ENCODE measurements at regions not wholly inside any gene's neighbourhood (a gene's known extent, or its start where the extent isn't known, plus 50 kb on each side); places are given as distances from the start of the nearest gene placed in this dataset.

DNA sequence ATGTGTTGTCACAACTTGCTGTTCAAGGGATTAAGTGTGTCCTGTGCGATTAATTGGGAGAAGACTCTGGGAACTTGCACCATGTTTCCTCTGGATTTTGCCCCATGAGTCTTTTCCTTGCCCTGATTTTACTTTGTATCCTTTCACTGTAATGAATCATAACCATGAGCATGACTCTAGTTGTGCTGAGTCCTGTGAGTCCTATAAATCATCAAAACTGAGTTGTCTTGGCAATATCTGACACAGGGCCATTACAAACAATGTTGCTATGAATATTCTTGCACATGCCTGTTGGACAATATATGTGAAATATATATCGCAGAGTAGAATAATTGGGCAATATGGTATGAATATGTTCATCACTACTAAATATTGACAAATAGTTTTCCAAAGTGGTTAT lies 56.5 kb upstream of the COL5A2 start:
- Histone ChIP-seq H3K18ac (ENCODE audit: low read depth, low read length) (no peak overlapping the region), H4K91ac (ENCODE audit: insufficient read depth, low read depth, low read length) (no peak overlapping the region), H3K4me3 (ENCODE audit: insufficient read depth, low read depth, low read length) (no peak overlapping the region), H2AK9ac (replicated peaks; ENCODE audit: low read depth, low read length, poor library complexity) (no peak overlapping the region), H3K56ac (ENCODE audit: extremely low read depth, insufficient read depth, low read length) (no peak overlapping the region), H3K9ac (ENCODE audit: low read depth, low read length) (no peak overlapping the region), H3K36me3 (ENCODE audit: control insufficient read depth, insufficient read depth, low read length) (no peaks in the 10 kb centered on the region), H3K9me3 (ENCODE audit: control insufficient read depth, insufficient read depth, low read length) (no peaks in the 10 kb centered on the region), H3K14ac (replicated peaks; ENCODE audit: low read depth, low read length) (no peak overlapping the region), H3K27me3 (ENCODE audit: control insufficient read depth, insufficient read depth, low read length) (no peaks in the 10 kb centered on the region), H3K27ac (ENCODE audit: insufficient read depth, low read length) (no peak overlapping the region), H2BK20ac (ENCODE audit: low read depth, low read length) (no peak overlapping the region), H3K79me1 (ENCODE audit: low read depth in 1 of 2, low read length in 2 of 2) (no peaks in the 10 kb centered on the region), H2BK5ac (ENCODE audit: low read depth, low read length, poor library complexity, severe bottlenecking) (no peak overlapping the region), H2AFZ (replicated peaks; ENCODE audit: low read length, poor library complexity) (no peak overlapping the region), H4K20me1 (ENCODE audit: insufficient read depth, low read length) (no peaks in the 10 kb centered on the region), H3K4me2 (ENCODE audit: low read depth, low read length) (no peak overlapping the region), H4K5ac (ENCODE audit: low read depth, low read length) (no peak overlapping the region), H3K9me1 (ENCODE audit: insufficient read depth, low read length) (no peaks in the 10 kb centered on the region), H4K8ac (ENCODE audit: low read depth in 2 of 2, low read length in 2 of 2) (no peak overlapping the region), H2BK120ac (ENCODE audit: low read depth, low read length) (no peak overlapping the region), H2BK15ac (ENCODE audit: low read depth, low read length) (no peak overlapping the region), H3K23ac (ENCODE audit: low read depth, low read length) (no peak overlapping the region), H3K4ac (ENCODE audit: low read depth, low read length) (no peak overlapping the region), H3K4me1 (ENCODE audit: control insufficient read depth, insufficient read depth, low read length) (no peaks in the 10 kb centered on the region; the same call in 1 of the 2 replicates), H2AK5ac (ENCODE audit: low read depth, low read length) (no peak overlapping the region)
- WGBS, 2 experiments (ENCODE audit: extremely low coverage in 2 of 2, insufficient read length in 1 of 2): no CpG with 5 or more reads among the region's 2 CpGs
- no peak for ATAC-seq (ENCODE audit: low read depth)
- POLR2A ChIA-PET (ENCODE audit: unreplicated experiment): no interaction called here
- peak; percentile 51 for DNase-seq
- in situ Hi-C loops (cut with MboI; ENCODE audit: low sequenced_read_pairs): no loop called here
- CTCF ChIA-PET: no interaction called here
- no peak for TF ChIP-seq BHLHE40 (IDR thresholded peaks at IDR 0.05; ENCODE audit: low read depth, low read length)
- TF ChIP-seq, protein P1, sequence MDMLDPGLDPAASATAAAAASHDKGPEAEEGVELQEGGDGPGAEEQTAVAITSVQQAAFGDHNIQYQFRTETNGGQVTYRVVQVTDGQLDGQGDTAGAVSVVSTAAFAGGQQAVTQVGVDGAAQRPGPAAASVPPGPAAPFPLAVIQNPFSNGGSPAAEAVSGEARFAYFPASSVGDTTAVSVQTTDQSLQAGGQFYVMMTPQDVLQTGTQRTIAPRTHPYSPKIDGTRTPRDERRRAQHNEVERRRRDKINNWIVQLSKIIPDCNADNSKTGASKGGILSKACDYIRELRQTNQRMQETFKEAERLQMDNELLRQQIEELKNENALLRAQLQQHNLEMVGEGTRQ (IDR thresholded peaks at IDR 0.05; ENCODE audit: low read depth, low read length): no peak
- no peak for TF ChIP-seq CEBPB (IDR thresholded peaks at IDR 0.05; ENCODE audit: low read depth, low read length)
- no peak for TF ChIP-seq CHD1 (IDR thresholded peaks at IDR 0.05; ENCODE audit: low read depth, low read length)
- TF ChIP-seq, protein P2, sequence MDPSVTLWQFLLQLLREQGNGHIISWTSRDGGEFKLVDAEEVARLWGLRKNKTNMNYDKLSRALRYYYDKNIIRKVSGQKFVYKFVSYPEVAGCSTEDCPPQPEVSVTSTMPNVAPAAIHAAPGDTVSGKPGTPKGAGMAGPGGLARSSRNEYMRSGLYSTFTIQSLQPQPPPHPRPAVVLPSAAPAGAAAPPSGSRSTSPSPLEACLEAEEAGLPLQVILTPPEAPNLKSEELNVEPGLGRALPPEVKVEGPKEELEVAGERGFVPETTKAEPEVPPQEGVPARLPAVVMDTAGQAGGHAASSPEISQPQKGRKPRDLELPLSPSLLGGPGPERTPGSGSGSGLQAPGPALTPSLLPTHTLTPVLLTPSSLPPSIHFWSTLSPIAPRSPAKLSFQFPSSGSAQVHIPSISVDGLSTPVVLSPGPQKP (IDR thresholded peaks at IDR 0.05; ENCODE audit: borderline replicate concordance, low read depth, low read length): no peak
- TF ChIP-seq POLR2A (IDR thresholded peaks at IDR 0.05; ENCODE audit: low read depth, low read length): no peak
- no peak for TF ChIP-seq MAFK (IDR thresholded peaks at IDR 0.05; ENCODE audit: low read depth, low read length)
- no peak for TF ChIP-seq SMC3 (IDR thresholded peaks at IDR 0.05; ENCODE audit: low read depth, low read length)
- TF ChIP-seq, protein P3, sequence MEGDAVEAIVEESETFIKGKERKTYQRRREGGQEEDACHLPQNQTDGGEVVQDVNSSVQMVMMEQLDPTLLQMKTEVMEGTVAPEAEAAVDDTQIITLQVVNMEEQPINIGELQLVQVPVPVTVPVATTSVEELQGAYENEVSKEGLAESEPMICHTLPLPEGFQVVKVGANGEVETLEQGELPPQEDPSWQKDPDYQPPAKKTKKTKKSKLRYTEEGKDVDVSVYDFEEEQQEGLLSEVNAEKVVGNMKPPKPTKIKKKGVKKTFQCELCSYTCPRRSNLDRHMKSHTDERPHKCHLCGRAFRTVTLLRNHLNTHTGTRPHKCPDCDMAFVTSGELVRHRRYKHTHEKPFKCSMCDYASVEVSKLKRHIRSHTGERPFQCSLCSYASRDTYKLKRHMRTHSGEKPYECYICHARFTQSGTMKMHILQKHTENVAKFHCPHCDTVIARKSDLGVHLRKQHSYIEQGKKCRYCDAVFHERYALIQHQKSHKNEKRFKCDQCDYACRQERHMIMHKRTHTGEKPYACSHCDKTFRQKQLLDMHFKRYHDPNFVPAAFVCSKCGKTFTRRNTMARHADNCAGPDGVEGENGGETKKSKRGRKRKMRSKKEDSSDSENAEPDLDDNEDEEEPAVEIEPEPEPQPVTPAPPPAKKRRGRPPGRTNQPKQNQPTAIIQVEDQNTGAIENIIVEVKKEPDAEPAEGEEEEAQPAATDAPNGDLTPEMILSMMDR (conservative IDR thresholded peaks at IDR 0.05; ENCODE audit: low read depth, low read length): no peak
- no peak for TF ChIP-seq RFX5 (IDR thresholded peaks at IDR 0.05; ENCODE audit: low read depth, low read length)
- no peak for TF ChIP-seq FOS (IDR thresholded peaks at IDR 0.05; ENCODE audit: low read depth, low read length)
- TF ChIP-seq RCOR1 (IDR thresholded peaks at IDR 0.05; ENCODE audit: insufficient replicate concordance, low read length): no peak
- no peak for TF ChIP-seq MXI1 (IDR thresholded peaks at IDR 0.05; ENCODE audit: borderline replicate concordance, low read depth, low read length)
- dilution Hi-C loops (cut with HindIII; ENCODE audit: low sequenced_read_pairs, unreplicated experiment): no loop called here
- BruUV-seq (replicated peaks): no TSS peak
- intact Hi-C loops (cut with micrococcal nuclease): loop anchor here (2.0 kb wide), 1 partner anchor 13 kb away; no protein-coding TSS in a partner anchor

Data from IMR-90 (cell line).